ENCODE measurements at regions not wholly inside any gene's neighbourhood (a gene's known extent, or its start where the extent isn't known, plus 50 kb on each side); places are given as distances from the start of the nearest gene placed in this dataset.
"Not testable (repeated sequence)": the region's sequence is repeated elsewhere in the genome, so short reads cannot be mapped to it uniquely, and the experiment has no call there.

DNA sequence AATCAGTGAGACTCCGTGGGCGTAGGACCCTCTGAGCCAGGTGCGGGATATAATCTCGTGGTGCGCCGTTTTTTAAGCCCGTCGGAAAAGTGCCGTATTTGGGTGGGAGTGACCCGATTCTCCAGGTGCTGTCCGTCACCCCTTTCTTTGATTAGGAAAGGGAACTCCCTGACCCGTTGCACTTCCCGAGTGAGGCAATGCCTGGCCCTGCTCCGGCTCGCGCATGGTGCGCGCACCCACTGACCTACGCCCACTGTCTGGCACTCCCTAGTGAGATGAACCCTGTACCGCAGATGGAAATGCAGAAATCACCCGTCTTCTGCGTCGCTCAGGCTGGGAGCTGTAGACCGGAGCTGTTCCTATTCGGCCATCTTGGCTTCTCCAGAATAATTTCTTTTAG, 612.3 kb downstream of the RAPGEF2 start:
- H3K4me1 ChIP-seq (ENCODE audit: control extremely low read depth in 1 of 4, control insufficient read depth in 4 of 4, insufficient read depth in 4 of 4, low read length in 3 of 4); H3K27ac ChIP-seq (ENCODE audit: insufficient read depth in 1 of 2, low read depth in 1 of 2, low read length in 2 of 2, poor library complexity in 1 of 2, severe bottlenecking in 2 of 2); H3K9me3 ChIP-seq (ENCODE audit: control extremely low read depth in 1 of 5, control insufficient read depth in 4 of 5, insufficient read depth in 2 of 5, low read depth in 1 of 5, low read length in 4 of 5); DNase-seq; H3K27me3 ChIP-seq (replicated peaks in 2 of 5; ENCODE audit: control insufficient read depth in 4 of 5, insufficient read depth in 5 of 5, low read length in 4 of 5); CTCF ChIA-PET; H3K36me3 ChIP-seq (ENCODE audit: control insufficient read depth in 4 of 4, insufficient read depth in 4 of 4, low read length in 3 of 4); H3K4me3 ChIP-seq (ENCODE audit: control insufficient read depth in 1 of 7, extremely low read depth in 1 of 7, insufficient read depth in 4 of 7, low read depth in 2 of 7, low read length in 6 of 7): not testable (repeated sequence)
- POLR2A ChIA-PET = interaction anchor here (0.6 kb wide), 1 partner anchor 197 kb away, joined by 3 read pairs; no protein-coding TSS in a partner anchor
- 89% methylated on average over 20 of the region's 25 CpGs for WGBS (ENCODE audit: insufficient coverage)

DNA sequence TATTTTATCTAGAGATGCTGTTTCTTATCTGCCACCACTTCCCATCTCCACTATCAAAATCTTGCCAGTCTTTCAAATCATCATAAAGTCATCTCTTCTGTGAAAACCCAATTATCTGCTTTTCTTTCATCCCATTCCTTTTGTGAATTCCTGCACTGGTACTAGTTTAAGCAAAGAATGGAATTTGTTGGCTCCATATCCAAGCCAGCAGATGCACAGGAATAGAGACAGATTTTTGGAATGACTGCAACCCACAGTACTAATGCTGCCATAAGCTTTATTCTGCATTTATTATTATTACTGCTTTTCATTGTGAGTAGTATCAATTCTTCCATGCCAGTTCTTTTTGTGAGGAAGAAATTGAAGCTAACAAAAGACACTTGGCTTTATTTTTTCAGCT, 616.7 kb downstream of the RAPGEF2 start:
- Histone ChIP-seq H3K27me3 (replicated peaks in 2 of 5; ENCODE audit: control insufficient read depth in 4 of 5, insufficient read depth in 5 of 5, low read length in 4 of 5) (no peaks in the 10 kb centered on the region), H3K36me3 (ENCODE audit: control insufficient read depth in 4 of 4, insufficient read depth in 4 of 4, low read length in 3 of 4) (no peaks in the 10 kb centered on the region), H3K9me3 (ENCODE audit: control extremely low read depth in 1 of 5, control insufficient read depth in 4 of 5, insufficient read depth in 2 of 5, low read depth in 1 of 5, low read length in 4 of 5) (peaks cover 0 to 1% (median 0%) of the 10 kb centered on the region in 5 experiments), H3K4me1 (ENCODE audit: control extremely low read depth in 1 of 4, control insufficient read depth in 4 of 4, insufficient read depth in 4 of 4, low read length in 3 of 4) (no peaks in the 10 kb centered on the region), H3K4me3 (ENCODE audit: control insufficient read depth in 1 of 7, extremely low read depth in 1 of 7, insufficient read depth in 4 of 7, low read depth in 2 of 7, low read length in 6 of 7) (no peak overlapping the region), H3K27ac (ENCODE audit: insufficient read depth in 1 of 2, low read depth in 1 of 2, low read length in 2 of 2, poor library complexity in 1 of 2, severe bottlenecking in 2 of 2) (no peak overlapping the region)
- POLR2A ChIA-PET = no interaction called here
- CTCF ChIA-PET = interaction anchor here (1.0 kb wide), 1 partner anchor 27 kb away, joined by 3 read pairs; no protein-coding TSS in a partner anchor
- DNase-seq = no peak

DNA sequence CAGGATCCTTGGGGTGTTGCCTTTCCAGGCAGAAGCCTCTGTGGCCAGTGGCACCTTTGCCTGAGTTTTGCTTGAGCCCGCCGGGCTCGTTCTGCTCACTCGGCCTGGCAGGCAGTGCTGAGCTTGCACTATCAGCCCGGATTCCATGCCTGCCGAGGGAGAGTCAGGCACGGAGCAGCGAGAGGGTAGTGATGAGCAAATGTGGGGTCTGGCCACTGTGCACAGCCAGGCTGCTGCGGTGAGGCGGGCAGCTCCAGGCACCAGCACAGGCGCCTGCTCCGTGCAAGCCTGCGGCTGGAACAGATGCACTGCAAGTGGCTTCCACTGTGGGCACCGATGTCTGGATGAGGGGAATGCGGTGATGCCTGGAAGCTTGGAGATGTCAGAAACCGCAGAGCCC, 619.2 kb downstream of the RAPGEF2 start:
- Histone ChIP-seq H3K9me3 (ENCODE audit: control extremely low read depth in 1 of 5, control insufficient read depth in 4 of 5, insufficient read depth in 2 of 5, low read depth in 1 of 5, low read length in 4 of 5) (peaks cover 0 to 1% (median 0%) of the 10 kb centered on the region in 5 experiments), H3K36me3 (ENCODE audit: control insufficient read depth in 4 of 4, insufficient read depth in 4 of 4, low read length in 3 of 4) (no peaks in the 10 kb centered on the region), H3K27me3 (replicated peaks in 2 of 5; ENCODE audit: control insufficient read depth in 4 of 5, insufficient read depth in 5 of 5, low read length in 4 of 5) (no peaks in the 10 kb centered on the region), H3K4me3 (ENCODE audit: control insufficient read depth in 1 of 7, extremely low read depth in 1 of 7, insufficient read depth in 4 of 7, low read depth in 2 of 7, low read length in 6 of 7) (no peak overlapping the region), H3K27ac (ENCODE audit: insufficient read depth in 1 of 2, low read depth in 1 of 2, low read length in 2 of 2, poor library complexity in 1 of 2, severe bottlenecking in 2 of 2) (no peak overlapping the region), H3K4me1 (ENCODE audit: control extremely low read depth in 1 of 4, control insufficient read depth in 4 of 4, insufficient read depth in 4 of 4, low read length in 3 of 4) (no peaks in the 10 kb centered on the region)
- DNase-seq = no peak
- WGBS (ENCODE audit: insufficient coverage) = 98% methylated on average over 10 of the region's 16 CpGs
- CTCF ChIA-PET = no interaction called here
- POLR2A ChIA-PET = no interaction called here

DNA sequence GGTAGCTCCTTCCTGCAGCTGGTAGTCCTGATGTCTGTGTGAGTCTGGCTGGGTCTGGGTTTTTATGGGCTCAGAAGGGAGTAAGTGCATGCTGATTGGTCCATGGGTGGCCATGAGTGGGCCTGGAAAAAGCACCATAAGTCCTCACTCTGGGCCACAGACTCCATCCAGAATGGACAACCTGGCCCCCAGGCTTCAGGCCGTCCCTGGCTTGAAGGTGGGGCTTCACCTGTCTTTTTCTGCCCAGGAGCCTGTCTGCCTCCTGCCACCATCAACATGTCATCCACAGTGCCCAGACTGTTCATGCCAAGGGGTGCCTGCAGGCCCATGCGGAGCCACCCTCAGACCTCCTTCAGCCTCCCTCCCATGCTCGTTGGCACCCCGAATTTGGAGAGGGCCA, 620.0 kb downstream of the RAPGEF2 start:
- Histone ChIP-seq H3K4me3 (ENCODE audit: control insufficient read depth in 1 of 7, extremely low read depth in 1 of 7, insufficient read depth in 4 of 7, low read depth in 2 of 7, low read length in 6 of 7) (no peak overlapping the region), H3K4me1 (ENCODE audit: control extremely low read depth in 1 of 4, control insufficient read depth in 4 of 4, insufficient read depth in 4 of 4, low read length in 3 of 4) (no peaks in the 10 kb centered on the region), H3K9me3 (ENCODE audit: control extremely low read depth in 1 of 5, control insufficient read depth in 4 of 5, insufficient read depth in 2 of 5, low read depth in 1 of 5, low read length in 4 of 5) (peaks cover 0 to 1% (median 0%) of the 10 kb centered on the region in 5 experiments), H3K27me3 (replicated peaks in 2 of 5; ENCODE audit: control insufficient read depth in 4 of 5, insufficient read depth in 5 of 5, low read length in 4 of 5) (no peaks in the 10 kb centered on the region), H3K36me3 (ENCODE audit: control insufficient read depth in 4 of 4, insufficient read depth in 4 of 4, low read length in 3 of 4) (no peaks in the 10 kb centered on the region), H3K27ac (ENCODE audit: insufficient read depth in 1 of 2, low read depth in 1 of 2, low read length in 2 of 2, poor library complexity in 1 of 2, severe bottlenecking in 2 of 2) (no peak overlapping the region)
- DNase-seq = no peak
- ChIA-PET CTCF (no interaction called here), POLR2A (no interaction called here)
- no CpG with 5 or more reads among the region's 4 CpGs for WGBS (ENCODE audit: insufficient coverage)

DNA sequence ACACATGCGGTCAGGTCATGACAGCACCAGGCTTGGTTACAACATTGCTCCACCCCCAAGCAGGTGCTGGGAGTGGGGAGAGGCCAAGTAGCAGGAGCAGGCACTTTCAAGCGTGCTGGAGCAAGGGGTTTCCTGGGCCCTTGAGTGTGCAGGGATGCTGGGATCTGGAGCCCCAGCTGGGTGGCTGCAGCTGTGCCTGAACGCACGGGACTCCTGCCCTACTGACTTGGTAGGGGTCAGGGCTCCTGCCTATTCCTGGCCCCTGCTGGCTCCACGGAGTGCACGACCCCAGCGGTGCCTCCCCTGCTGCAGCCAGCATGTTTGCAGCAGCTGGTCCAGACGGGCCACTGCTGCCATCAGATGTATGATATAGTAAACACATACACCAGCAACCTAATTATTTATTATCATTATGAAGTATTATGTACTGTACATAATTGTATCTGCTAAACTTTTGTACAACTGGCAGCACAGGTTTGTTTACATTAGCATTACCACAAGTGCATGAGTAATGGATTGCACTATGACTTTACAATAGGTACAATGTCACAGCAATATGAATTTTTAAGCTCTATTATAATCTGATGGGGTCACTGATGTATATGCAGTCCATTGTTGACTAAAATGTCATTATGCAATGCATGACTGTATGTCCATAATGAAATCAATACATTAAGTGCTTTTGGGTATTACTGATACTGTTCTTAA, 620.6 kb downstream of the RAPGEF2 start:
- H3K4me3 ChIP-seq (ENCODE audit: control insufficient read depth in 1 of 7, extremely low read depth in 1 of 7, insufficient read depth in 4 of 7, low read depth in 2 of 7, low read length in 6 of 7) = no peak overlapping the region
- peaks cover 0 to 1% (median 0%) of the 10 kb centered on the region in 5 experiments for H3K9me3 ChIP-seq (ENCODE audit: control extremely low read depth in 1 of 5, control insufficient read depth in 4 of 5, insufficient read depth in 2 of 5, low read depth in 1 of 5, low read length in 4 of 5)
- CTCF ChIA-PET = no interaction called here
- H3K27me3 ChIP-seq (replicated peaks in 2 of 5; ENCODE audit: control insufficient read depth in 4 of 5, insufficient read depth in 5 of 5, low read length in 4 of 5) = no peaks in the 10 kb centered on the region
- no peaks in the 10 kb centered on the region for H3K36me3 ChIP-seq (ENCODE audit: control insufficient read depth in 4 of 4, insufficient read depth in 4 of 4, low read length in 3 of 4)
- WGBS (ENCODE audit: insufficient coverage) = 93% methylated on average over 7 of the region's 8 CpGs
- DNase-seq = no peak
- POLR2A ChIA-PET = no interaction called here
- no peak overlapping the region for H3K27ac ChIP-seq (ENCODE audit: insufficient read depth in 1 of 2, low read depth in 1 of 2, low read length in 2 of 2, poor library complexity in 1 of 2, severe bottlenecking in 2 of 2)
- H3K4me1 ChIP-seq (ENCODE audit: control extremely low read depth in 1 of 4, control insufficient read depth in 4 of 4, insufficient read depth in 4 of 4, low read length in 3 of 4) = no peaks in the 10 kb centered on the region

DNA sequence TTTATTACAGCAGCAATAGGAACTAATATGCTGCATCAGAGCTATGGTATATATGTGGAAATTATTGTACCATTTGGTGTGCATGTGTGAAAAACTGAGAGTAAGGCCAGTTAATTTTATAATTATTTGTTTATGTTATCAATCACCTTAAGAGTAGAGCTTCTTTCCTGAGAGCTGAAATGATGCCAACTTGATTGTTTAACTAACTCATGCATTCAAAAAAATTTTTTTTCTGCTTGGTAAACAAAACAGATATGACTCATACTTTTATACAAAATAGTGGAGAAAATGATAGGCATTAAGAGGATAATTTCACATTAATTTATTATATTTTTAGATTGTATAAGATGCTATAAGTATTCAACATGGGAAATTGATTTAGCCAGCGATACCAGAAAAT, 622.7 kb downstream of the RAPGEF2 start:
- Histone ChIP-seq H3K27ac (ENCODE audit: insufficient read depth in 1 of 2, low read depth in 1 of 2, low read length in 2 of 2, poor library complexity in 1 of 2, severe bottlenecking in 2 of 2) (no peak overlapping the region), H3K9me3 (ENCODE audit: control extremely low read depth in 1 of 5, control insufficient read depth in 4 of 5, insufficient read depth in 2 of 5, low read depth in 1 of 5, low read length in 4 of 5) (peaks cover 0 to 1% (median 0%) of the 10 kb centered on the region in 5 experiments), H3K36me3 (ENCODE audit: control insufficient read depth in 4 of 4, insufficient read depth in 4 of 4, low read length in 3 of 4) (no peaks in the 10 kb centered on the region), H3K27me3 (replicated peaks in 2 of 5; ENCODE audit: control insufficient read depth in 4 of 5, insufficient read depth in 5 of 5, low read length in 4 of 5) (no peaks in the 10 kb centered on the region), H3K4me3 (ENCODE audit: control insufficient read depth in 1 of 7, extremely low read depth in 1 of 7, insufficient read depth in 4 of 7, low read depth in 2 of 7, low read length in 6 of 7) (no peak overlapping the region), H3K4me1 (ENCODE audit: control extremely low read depth in 1 of 4, control insufficient read depth in 4 of 4, insufficient read depth in 4 of 4, low read length in 3 of 4) (no peaks in the 10 kb centered on the region)
- ChIA-PET CTCF (no interaction called here), POLR2A (no interaction called here)
- no CpG with 5 or more reads among the region's 1 CpG for WGBS (ENCODE audit: insufficient coverage)
- DNase-seq = no peak

DNA sequence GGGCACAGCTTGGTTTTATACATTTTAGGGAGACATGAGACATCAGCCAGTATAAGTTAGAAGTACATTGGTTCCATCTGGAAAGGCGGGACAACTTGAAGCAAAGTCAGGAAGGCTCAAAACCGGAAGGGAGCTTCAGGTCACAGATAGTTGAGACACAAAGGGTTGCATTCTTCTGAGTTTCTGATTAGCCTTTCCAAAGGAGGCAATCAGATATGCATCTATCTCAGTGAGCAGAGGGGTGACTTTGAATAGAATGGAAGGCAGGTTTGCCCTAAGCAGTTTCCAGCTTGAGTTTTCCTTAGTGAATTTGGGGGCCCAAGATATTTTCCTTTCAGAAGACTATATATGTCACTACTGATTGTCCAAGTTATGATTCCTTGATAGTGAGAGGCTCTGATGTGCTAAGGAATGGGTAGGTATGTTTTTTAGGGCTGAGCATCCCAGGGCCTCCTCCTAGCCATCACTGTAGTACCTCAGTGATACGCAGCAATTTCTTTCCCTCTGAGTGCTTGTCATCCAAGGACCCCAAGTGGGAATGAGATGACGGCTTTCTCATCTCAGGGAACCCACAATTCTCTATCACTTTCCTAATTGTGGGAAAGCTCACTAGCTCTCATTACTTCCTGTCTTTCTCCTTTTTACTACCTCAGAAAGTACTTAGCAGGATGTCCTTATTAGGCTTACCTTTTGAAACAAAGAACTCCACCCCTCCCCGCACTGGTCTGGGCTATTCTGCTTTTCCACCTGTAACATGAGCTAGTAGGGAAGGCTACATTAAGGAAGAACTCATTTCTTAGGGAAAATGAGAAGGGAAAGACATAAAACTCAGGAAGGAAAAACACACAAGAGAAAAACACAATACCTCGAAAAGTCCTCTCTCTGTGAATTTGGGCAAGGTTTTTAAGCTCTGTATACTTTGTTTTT, 632.7 kb downstream of the RAPGEF2 start:
- H3K27ac ChIP-seq (ENCODE audit: insufficient read depth in 1 of 2, low read depth in 1 of 2, low read length in 2 of 2, poor library complexity in 1 of 2, severe bottlenecking in 2 of 2) = no peak overlapping the region
- POLR2A ChIA-PET = no interaction called here
- CTCF ChIA-PET = no interaction called here
- DNase-seq = no peak
- no peaks in the 10 kb centered on the region for H3K27me3 ChIP-seq (replicated peaks in 2 of 5; ENCODE audit: control insufficient read depth in 4 of 5, insufficient read depth in 5 of 5, low read length in 4 of 5)
- H3K4me1 ChIP-seq (ENCODE audit: control extremely low read depth in 1 of 4, control insufficient read depth in 4 of 4, insufficient read depth in 4 of 4, low read length in 3 of 4) = no peaks in the 10 kb centered on the region
- H3K4me3 ChIP-seq (ENCODE audit: control insufficient read depth in 1 of 7, extremely low read depth in 1 of 7, insufficient read depth in 4 of 7, low read depth in 2 of 7, low read length in 6 of 7) = no peak overlapping the region
- 100% methylated on average over 2 of the region's 6 CpGs for WGBS (ENCODE audit: insufficient coverage)
- H3K36me3 ChIP-seq (ENCODE audit: control insufficient read depth in 4 of 4, insufficient read depth in 4 of 4, low read length in 3 of 4) = no peaks in the 10 kb centered on the region
- no peaks in the 10 kb centered on the region for H3K9me3 ChIP-seq (ENCODE audit: control extremely low read depth in 1 of 5, control insufficient read depth in 4 of 5, insufficient read depth in 2 of 5, low read depth in 1 of 5, low read length in 4 of 5)
